HepG2 (cell line): ENCODE measurements at regions not wholly inside any gene's neighbourhood (a gene's known extent, or its start where the extent isn't known, plus 50 kb on each side); places are given as distances from the start of the nearest gene placed in this dataset.

Experiments used
- ELF4 ChIP-seq: sonication (generic); formaldehyde crosslinking; IDR thresholded peaks from 2 replicates; pipeline ENCODE4 v1.5.0; 2020; ENCODE audit warnings: missing genetic modification reagents, mild to moderate bottlenecking, moderate library complexity, borderline replicate concordance
- FOXK1 ChIP-seq: sonication (generic); formaldehyde crosslinking; IDR thresholded peaks from 2 replicates; pipeline ENCODE4 v1.4.0; 2020; ENCODE audit warnings: low read depth, missing genetic modification reagents, borderline replicate concordance
- FOXM1 ChIP-seq: sonication (generic); formaldehyde crosslinking; IDR thresholded peaks from 2 replicates; pipeline ENCODE4 v1.5.0; 2020; ENCODE audit warnings: missing genetic modification reagents
- FOXO1 ChIP-seq: sonication (generic); formaldehyde crosslinking; IDR thresholded peaks from 2 replicates; pipeline ENCODE4 v1.4.0; 2020; ENCODE audit warnings: missing genetic modification reagents
- HDAC2 ChIP-seq: sonication (generic); formaldehyde crosslinking; IDR thresholded peaks from 2 replicates; pipeline ENCODE4 v1.4.0; 2020; ENCODE audit warnings: missing genetic modification reagents
- HNRNPK ChIP-seq: fragments of 200-400 bp; formaldehyde crosslinking; IDR thresholded peaks from 2 replicates; pipeline ENCODE4 v1.6.1; 2018; ENCODE audit warnings: low read length, low read depth, moderate library complexity, mild to moderate bottlenecking; ENCODE audit not compliant: poor library complexity, severe bottlenecking
- MAFK ChIP-seq, 2 experiments: IDR thresholded peaks in 1 of 2; conservative IDR thresholded peaks in 1 of 2; 2 replicates each; pipeline ENCODE4 v1.6.1; 2011; ENCODE audit warnings: improper control_type of control experiment in 2 of 2, low read length in 2 of 2
- MIER3 ChIP-seq: IDR thresholded peaks from 2 replicates; pipeline ENCODE4 v1.6.1; 2016; ENCODE audit warnings: missing compliant biosample characterization, borderline replicate concordance
- ZBTB1 ChIP-seq: sonication (generic); formaldehyde crosslinking; IDR thresholded peaks from 2 replicates; pipeline ENCODE4 v1.4.0; 2020; ENCODE audit warnings: missing genetic modification reagents, borderline replicate concordance
- ZBTB8A ChIP-seq: sonication (generic); formaldehyde crosslinking; IDR thresholded peaks from 2 replicates; pipeline ENCODE4 v1.4.0; 2020; ENCODE audit warnings: mild to moderate bottlenecking, low read depth, missing genetic modification reagents, borderline replicate concordance
- ZNF766 ChIP-seq: sonication (generic); formaldehyde crosslinking; IDR thresholded peaks from 2 replicates; pipeline ENCODE4 v1.5.0; 2020; ENCODE audit warnings: missing genetic modification reagents, borderline replicate concordance
- ZNF776 ChIP-seq: sonication (generic); formaldehyde crosslinking; IDR thresholded peaks from 2 replicates; pipeline ENCODE4 v1.4.0; 2020; ENCODE audit warnings: mild to moderate bottlenecking, missing genetic modification reagents
- ZNF891 ChIP-seq: sonication (generic); formaldehyde crosslinking; IDR thresholded peaks from 2 replicates; pipeline ENCODE4 v1.5.0; 2020; ENCODE audit warnings: mild to moderate bottlenecking, missing genetic modification reagents
- TF ChIP-seq, protein P1 (sequence below): sonication (generic); formaldehyde crosslinking; IDR thresholded peaks from 2 replicates; pipeline ENCODE4 v1.4.0; 2020; ENCODE audit warnings: missing genetic modification reagents
- TF ChIP-seq, protein P2 (sequence below): sonication (generic); formaldehyde crosslinking; IDR thresholded peaks from 2 replicates; pipeline ENCODE4 v1.8.1; 2023; ENCODE audit warnings: mild to moderate bottlenecking, missing genetic modification reagents
- TF ChIP-seq, protein P3 (sequence below): sonication (generic); formaldehyde crosslinking; IDR thresholded peaks from 2 replicates; pipeline ENCODE4 v1.5.0; 2020; ENCODE audit warnings: missing genetic modification reagents
- TF ChIP-seq, protein P4 (sequence below): sonication (generic); formaldehyde crosslinking; IDR thresholded peaks from 2 replicates; pipeline ENCODE4 v1.8.1; 2023; ENCODE audit warnings: mild to moderate bottlenecking, inconsistent platforms, moderate library complexity, missing genetic modification reagents, borderline replicate concordance
- TF ChIP-seq, protein P5 (sequence below): IDR thresholded peaks from 2 replicates; pipeline ENCODE4 v1.6.1; 2018; ENCODE audit warnings: missing genetic modification reagents
- TF ChIP-seq, protein P6 (sequence below): sonication (generic); formaldehyde crosslinking; IDR thresholded peaks from 2 replicates; pipeline ENCODE4 v1.5.1; 2020; ENCODE audit warnings: mild to moderate bottlenecking, missing genetic modification reagents, moderate library complexity
- TF ChIP-seq, protein P7 (sequence below): sonication (generic); formaldehyde crosslinking; IDR thresholded peaks from 2 replicates; pipeline ENCODE4 v1.5.0; 2020; ENCODE audit warnings: missing genetic modification reagents

DNA sequence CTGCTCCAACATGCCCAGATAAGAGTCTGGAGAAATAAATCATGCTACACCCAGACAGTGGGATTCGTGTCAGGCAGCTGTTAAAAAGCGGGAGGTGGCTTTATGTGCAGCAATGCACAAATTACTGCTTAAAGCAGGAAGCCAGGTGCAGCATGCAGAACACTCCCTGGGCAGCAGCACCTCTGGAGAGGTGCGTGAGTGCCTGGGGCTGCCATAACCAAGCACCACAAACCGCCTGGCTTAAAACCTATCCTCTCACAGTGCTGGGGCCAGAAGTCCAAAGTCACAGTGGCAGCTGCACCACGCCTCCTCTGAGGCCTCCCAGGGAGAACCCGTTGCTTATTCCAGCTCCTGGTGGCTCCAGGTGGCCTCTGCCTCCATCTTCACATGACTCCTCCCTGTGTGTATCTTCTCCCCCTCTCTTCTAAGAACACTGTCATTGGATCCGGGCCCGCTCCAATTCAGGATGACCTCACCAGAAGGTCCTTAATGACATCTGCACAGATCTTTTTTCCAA is 115.6 kb downstream of the SIK1 start (continued):
- TF ChIP-seq, protein P1, sequence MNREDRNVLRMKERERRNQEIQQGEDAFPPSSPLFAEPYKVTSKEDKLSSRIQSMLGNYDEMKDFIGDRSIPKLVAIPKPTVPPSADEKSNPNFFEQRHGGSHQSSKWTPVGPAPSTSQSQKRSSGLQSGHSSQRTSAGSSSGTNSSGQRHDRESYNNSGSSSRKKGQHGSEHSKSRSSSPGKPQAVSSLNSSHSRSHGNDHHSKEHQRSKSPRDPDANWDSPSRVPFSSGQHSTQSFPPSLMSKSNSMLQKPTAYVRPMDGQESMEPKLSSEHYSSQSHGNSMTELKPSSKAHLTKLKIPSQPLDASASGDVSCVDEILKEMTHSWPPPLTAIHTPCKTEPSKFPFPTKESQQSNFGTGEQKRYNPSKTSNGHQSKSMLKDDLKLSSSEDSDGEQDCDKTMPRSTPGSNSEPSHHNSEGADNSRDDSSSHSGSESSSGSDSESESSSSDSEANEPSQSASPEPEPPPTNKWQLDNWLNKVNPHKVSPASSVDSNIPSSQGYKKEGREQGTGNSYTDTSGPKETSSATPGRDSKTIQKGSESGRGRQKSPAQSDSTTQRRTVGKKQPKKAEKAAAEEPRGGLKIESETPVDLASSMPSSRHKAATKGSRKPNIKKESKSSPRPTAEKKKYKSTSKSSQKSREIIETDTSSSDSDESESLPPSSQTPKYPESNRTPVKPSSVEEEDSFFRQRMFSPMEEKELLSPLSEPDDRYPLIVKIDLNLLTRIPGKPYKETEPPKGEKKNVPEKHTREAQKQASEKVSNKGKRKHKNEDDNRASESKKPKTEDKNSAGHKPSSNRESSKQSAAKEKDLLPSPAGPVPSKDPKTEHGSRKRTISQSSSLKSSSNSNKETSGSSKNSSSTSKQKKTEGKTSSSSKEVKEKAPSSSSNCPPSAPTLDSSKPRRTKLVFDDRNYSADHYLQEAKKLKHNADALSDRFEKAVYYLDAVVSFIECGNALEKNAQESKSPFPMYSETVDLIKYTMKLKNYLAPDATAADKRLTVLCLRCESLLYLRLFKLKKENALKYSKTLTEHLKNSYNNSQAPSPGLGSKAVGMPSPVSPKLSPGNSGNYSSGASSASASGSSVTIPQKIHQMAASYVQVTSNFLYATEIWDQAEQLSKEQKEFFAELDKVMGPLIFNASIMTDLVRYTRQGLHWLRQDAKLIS: no peak
- TF ChIP-seq, protein P2, sequence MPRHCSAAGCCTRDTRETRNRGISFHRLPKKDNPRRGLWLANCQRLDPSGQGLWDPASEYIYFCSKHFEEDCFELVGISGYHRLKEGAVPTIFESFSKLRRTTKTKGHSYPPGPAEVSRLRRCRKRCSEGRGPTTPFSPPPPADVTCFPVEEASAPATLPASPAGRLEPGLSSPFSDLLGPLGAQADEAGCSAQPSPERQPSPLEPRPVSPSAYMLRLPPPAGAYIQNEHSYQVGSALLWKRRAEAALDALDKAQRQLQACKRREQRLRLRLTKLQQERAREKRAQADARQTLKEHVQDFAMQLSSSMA (CRISPR knock-in tag): no peak
- TF ChIP-seq, protein P3, sequence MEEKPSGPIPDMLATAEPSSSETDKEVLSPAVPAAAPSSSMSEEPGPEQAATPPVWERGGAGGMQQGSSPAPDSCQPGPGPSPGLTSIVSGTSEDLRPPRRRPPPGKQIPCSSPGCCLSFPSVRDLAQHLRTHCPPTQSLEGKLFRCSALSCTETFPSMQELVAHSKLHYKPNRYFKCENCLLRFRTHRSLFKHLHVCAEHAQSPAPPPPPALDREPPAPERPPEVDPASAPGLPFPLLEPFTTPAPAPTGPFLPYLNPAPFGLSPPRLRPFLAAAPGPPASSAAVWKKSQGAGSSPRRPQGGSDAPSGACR (CRISPR knock-in tag): no peak
- TF ChIP-seq MAFK (conservative IDR thresholded peaks at IDR 0.05 in 1 of 2, IDR thresholded peaks at IDR 0.05 in 1 of 2; ENCODE audit: low read length in 2 of 2): no peak
- no peak for TF ChIP-seq ZNF776 (CRISPR knock-in tag)
- no peak for TF ChIP-seq HNRNPK
- no peak for TF ChIP-seq FOXK1 (CRISPR knock-in tag)
- TF ChIP-seq MIER3 (CRISPR knock-in tag): no peak
- TF ChIP-seq FOXO1 (CRISPR knock-in tag): peak; percentile 21; the same call in 1 of the 2 replicates
- TF ChIP-seq, protein P4, sequence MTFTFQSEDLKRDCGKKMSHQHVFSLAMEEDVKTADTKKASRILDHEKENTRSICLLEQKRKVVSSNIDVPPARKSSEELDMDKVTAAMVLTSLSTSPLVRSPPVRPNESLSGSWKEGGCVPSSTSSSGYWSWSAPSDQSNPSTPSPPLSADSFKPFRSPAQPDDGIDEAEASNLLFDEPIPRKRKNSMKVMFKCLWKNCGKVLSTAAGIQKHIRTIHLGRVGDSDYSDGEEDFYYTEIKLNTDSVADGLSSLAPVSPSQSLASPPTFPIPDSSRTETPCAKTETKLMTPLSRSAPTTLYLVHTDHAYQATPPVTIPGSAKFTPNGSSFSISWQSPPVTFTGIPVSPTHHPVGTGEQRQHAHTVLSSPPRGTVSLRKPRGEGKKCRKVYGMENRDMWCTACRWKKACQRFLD (CRISPR knock-in tag): no peak
- no peak for TF ChIP-seq ZNF891 (CRISPR knock-in tag)
- no peak for TF ChIP-seq ZBTB8A
- TF ChIP-seq, protein P5, sequence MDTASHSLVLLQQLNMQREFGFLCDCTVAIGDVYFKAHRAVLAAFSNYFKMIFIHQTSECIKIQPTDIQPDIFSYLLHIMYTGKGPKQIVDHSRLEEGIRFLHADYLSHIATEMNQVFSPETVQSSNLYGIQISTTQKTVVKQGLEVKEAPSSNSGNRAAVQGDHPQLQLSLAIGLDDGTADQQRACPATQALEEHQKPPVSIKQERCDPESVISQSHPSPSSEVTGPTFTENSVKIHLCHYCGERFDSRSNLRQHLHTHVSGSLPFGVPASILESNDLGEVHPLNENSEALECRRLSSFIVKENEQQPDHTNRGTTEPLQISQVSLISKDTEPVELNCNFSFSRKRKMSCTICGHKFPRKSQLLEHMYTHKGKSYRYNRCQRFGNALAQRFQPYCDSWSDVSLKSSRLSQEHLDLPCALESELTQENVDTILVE (CRISPR knock-in tag): no peak
- TF ChIP-seq ELF4 (CRISPR knock-in tag): no peak
- no peak for TF ChIP-seq FOXM1 (CRISPR knock-in tag)
- TF ChIP-seq, protein P6, sequence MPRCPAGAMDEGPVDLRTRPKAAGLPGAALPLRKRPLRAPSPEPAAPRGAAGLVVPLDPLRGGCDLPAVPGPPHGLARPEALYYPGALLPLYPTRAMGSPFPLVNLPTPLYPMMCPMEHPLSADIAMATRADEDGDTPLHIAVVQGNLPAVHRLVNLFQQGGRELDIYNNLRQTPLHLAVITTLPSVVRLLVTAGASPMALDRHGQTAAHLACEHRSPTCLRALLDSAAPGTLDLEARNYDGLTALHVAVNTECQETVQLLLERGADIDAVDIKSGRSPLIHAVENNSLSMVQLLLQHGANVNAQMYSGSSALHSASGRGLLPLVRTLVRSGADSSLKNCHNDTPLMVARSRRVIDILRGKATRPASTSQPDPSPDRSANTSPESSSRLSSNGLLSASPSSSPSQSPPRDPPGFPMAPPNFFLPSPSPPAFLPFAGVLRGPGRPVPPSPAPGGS (CRISPR knock-in tag): no peak
- no peak for TF ChIP-seq ZNF766 (CRISPR knock-in tag)
- TF ChIP-seq ZBTB1 (CRISPR knock-in tag): no peak
- TF ChIP-seq, protein P7, sequence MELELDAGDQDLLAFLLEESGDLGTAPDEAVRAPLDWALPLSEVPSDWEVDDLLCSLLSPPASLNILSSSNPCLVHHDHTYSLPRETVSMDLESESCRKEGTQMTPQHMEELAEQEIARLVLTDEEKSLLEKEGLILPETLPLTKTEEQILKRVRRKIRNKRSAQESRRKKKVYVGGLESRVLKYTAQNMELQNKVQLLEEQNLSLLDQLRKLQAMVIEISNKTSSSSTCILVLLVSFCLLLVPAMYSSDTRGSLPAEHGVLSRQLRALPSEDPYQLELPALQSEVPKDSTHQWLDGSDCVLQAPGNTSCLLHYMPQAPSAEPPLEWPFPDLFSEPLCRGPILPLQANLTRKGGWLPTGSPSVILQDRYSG (CRISPR knock-in tag): no peak
- no peak; the same call in 1 of the 2 replicates for TF ChIP-seq HDAC2 (CRISPR knock-in tag)
